ENCODE measurements at regions not wholly inside any gene's neighbourhood (a gene's known extent, or its start where the extent isn't known, plus 50 kb on each side); places are given as distances from the start of the nearest gene placed in this dataset.
"Not testable (repeated sequence)": the region's sequence is repeated elsewhere in the genome, so short reads cannot be mapped to it uniquely, and the experiment has no call there.

GRCh38 chrY:9257725-9258124 is 79.5 kb upstream of the TSPY4 start:
- Mint-ChIP-seq H3K36me3 (ENCODE audit: low read depth) (no peaks in the 10 kb centered on the region), H3K9me3 (no peaks in the 10 kb centered on the region), H3K27me3 (no peaks in the 10 kb centered on the region), H3K27ac (no peak overlapping the region), H3K4me1 (no peaks in the 10 kb centered on the region), H3K4me3 (no peak overlapping the region)
- ATAC-seq (replicated peaks): no peak

- no peaks in the 10 kb centered on the region for H3K27me3 Mint-ChIP-seq
- ATAC-seq (replicated peaks): no peak
- no peak overlapping the region for H3K4me3 Mint-ChIP-seq
- no peaks in the 10 kb centered on the region for H3K36me3 Mint-ChIP-seq (ENCODE audit: low read depth)
- H3K27ac Mint-ChIP-seq: no peak overlapping the region
- H3K9me3 Mint-ChIP-seq: no peaks in the 10 kb centered on the region
- no peaks in the 10 kb centered on the region for H3K4me1 Mint-ChIP-seq
Observed at GRCh38 chrY:9259368-9259767, 77.9 kb upstream of the TSPY4 start.

GRCh38 chrY:9260426-9260825 is 76.8 kb upstream of the TSPY4 start:
- Mint-ChIP-seq H3K27ac (no peak overlapping the region), H3K4me1 (no peaks in the 10 kb centered on the region), H3K9me3 (no peaks in the 10 kb centered on the region), H3K4me3 (no peak overlapping the region), H3K27me3 (no peaks in the 10 kb centered on the region), H3K36me3 (ENCODE audit: low read depth) (no peaks in the 10 kb centered on the region)
- no peak for ATAC-seq (replicated peaks)

- Mint-ChIP-seq H3K9me3 (no peaks in the 10 kb centered on the region), H3K27ac (no peak overlapping the region), H3K4me3 (no peak overlapping the region), H3K36me3 (ENCODE audit: low read depth) (no peaks in the 10 kb centered on the region), H3K4me1 (no peaks in the 10 kb centered on the region), H3K27me3 (no peaks in the 10 kb centered on the region)
- ATAC-seq (replicated peaks): no peak
Observed at GRCh38 chrY:9265551-9265950, 71.7 kb upstream of the TSPY4 start.

- not testable (repeated sequence) for ATAC-seq (replicated peaks); H3K9me3 Mint-ChIP-seq; H3K4me1 Mint-ChIP-seq; H3K27me3 Mint-ChIP-seq; H3K4me3 Mint-ChIP-seq; H3K27ac Mint-ChIP-seq; H3K36me3 Mint-ChIP-seq (ENCODE audit: low read depth)
Observed at GRCh38 chrY:9270351-9270750, 66.9 kb upstream of the TSPY4 start.

- not testable (repeated sequence) for H3K36me3 Mint-ChIP-seq (ENCODE audit: low read depth); H3K27ac Mint-ChIP-seq; ATAC-seq (replicated peaks); H3K4me1 Mint-ChIP-seq; H3K9me3 Mint-ChIP-seq; H3K27me3 Mint-ChIP-seq; H3K4me3 Mint-ChIP-seq
Observed at GRCh38 chrY:9272847-9273246, 64.4 kb upstream of the TSPY4 start.

- not testable (repeated sequence) for H3K27ac Mint-ChIP-seq; H3K36me3 Mint-ChIP-seq (ENCODE audit: low read depth); H3K27me3 Mint-ChIP-seq; ATAC-seq (replicated peaks); H3K4me3 Mint-ChIP-seq; H3K4me1 Mint-ChIP-seq; H3K9me3 Mint-ChIP-seq
Observed at GRCh38 chrY:9278842-9279241, 58.4 kb upstream of the TSPY4 start.
